DMS153 (cell line): ENCODE measurements at regions not wholly inside any gene's neighbourhood (a gene's known extent, or its start where the extent isn't known, plus 50 kb on each side); places are given as distances from the start of the nearest gene placed in this dataset.

ENCODE experiments used
- DNase-seq: peaks from one replicate; lab custom pipeline; 2025; lab: John Stamatoyannopoulos, UW

- DNase-seq: peak; percentile 79
Observed at GRCh38 chr13:29925457-29926097, 75.2 kb upstream of the UBL3 start.

DNA sequence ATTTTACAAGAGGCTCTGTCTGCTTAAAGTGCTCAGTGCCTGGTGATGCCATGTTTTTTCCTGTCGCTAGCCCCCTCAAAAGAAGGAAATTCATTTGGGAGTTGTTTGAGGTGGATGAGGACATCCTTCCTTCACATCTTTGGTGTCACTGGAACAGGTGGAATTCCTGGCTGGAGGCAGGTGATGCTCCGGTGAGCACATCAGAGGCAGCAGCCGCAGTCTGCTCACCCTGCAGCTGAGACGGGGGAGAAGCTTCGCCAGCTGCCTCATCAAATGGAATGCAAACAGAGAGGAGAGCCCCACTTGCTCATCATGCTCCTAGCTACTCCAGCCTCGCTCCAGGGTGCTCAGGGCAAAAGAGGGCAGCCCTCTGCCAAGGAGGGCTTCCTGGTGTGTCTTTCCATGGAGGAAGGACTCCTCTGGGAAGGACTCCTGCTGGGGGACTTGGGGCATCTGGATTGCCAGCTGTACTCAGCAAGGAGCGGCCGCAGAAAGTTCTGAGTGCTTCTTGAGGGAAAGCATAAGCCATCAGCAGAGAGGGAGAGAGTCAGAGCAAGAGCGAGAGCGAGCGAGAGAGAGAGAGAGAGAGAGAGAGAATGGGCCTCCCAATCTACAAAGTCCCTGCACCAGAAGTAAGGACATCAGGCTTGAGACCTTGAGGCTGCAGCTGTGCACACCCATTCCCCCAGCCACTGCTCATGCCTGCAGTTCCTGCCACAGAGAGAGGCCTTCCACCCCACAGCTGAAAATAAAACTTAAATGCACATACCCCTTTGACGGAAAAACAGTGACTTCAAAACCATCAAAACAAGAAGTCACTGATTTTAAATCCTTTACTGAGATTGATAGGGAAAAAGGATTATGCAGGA, 74.3 kb upstream of the UBL3 start:
- no peak for DNase-seq

GRCh38 chr13:29923554-29924481, 73.4 kb upstream of the UBL3 start:
- peak; percentile 89 for DNase-seq

DNA sequence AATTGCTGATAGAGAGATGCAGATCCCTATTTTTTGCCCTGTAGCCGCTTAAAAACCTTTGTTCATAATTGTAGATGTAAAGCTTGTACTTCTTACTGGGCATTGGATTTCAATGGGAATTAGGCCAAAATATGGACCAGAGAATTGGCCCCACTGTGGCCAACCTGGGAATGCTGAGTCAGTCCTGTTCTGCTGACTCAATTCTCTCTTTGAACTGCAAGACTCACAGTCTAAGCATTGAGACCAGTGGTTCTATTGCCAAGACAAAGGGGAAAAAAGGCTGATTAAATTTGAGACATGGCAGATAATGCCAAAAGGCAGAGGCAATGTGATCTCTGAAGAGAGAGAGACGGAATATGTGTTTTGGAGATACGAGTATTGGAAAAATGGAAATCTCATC, 72.5 kb upstream of the UBL3 start:
- no peak for DNase-seq

DNA sequence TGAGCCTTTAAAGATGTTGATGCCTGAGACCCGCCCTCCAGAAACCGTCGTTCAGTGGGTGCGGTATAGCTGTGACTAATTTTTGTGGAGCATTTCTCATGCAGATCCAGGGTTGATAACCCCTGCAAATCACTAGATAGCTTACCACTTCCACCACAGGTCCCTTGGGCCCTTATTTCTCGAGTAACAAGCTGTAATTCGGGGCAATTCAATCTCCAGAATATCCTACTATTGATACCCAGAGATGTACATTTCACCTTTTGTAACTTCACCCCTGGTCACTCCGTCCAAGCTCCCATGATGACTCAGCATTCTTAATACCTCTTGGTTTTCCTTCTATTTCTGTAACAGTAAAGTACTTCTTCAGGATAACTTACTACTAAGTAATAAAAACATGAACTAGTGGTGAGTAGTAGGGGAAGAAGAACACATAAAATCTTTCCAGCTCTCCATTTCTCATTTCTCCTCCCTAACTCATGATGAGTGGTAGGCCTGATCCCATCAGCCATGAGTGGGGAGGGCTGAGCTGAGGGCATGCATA, 71.9 kb upstream of the UBL3 start:
- no peak for DNase-seq

- no peak for DNase-seq
Observed at GRCh38 chr13:29921542-29921941, 71.1 kb upstream of the UBL3 start.

DNA sequence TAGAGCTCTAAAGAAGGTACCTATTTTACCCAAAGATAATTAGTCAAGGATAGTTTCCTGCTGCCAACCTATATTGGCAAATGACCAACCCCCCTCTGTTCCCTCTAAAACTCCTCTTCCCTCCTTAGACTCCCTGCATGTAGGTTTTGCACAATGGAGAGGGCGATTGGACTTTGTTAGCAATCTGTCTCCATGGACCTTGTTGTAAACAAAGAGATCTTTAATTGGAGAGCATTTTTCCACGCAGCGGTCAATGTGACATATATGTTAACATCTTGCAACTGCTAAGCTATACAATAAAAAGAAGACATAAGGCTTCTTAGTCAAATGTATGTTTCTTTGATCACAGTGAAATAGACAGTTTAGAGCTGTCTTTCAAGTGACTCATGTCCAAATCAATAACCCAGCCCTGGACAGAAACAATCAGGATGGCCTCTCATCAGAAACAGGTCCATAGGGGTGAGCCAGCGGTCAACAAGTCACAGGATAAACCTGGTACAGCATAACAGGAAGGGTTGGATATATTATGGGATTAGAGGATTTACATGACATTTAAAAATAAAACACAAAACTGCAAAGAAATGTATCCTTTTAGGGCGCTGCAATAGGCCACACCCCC, 69.7 kb upstream of the UBL3 start:
- no peak for DNase-seq

DNA sequence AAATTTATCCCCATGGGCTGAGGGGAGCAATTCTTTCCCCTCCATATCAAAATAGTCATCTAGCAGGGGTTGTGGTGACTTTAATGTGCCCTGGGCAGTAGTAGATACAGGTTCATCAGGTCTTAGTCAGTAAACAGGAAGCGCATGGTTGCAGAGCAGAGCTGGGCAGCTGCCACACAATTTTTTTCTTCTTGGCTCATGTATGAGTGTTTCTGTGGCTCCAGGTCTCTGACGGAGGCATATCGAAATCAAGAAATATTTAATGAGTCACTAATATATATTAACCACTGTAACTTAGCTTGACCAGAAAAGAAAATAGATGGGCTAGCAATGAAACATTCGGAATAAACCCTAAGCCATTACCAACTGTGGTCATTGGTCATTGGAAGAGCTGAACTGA, 68.4 kb upstream of the UBL3 start:
- DNase-seq: no peak

DNA sequence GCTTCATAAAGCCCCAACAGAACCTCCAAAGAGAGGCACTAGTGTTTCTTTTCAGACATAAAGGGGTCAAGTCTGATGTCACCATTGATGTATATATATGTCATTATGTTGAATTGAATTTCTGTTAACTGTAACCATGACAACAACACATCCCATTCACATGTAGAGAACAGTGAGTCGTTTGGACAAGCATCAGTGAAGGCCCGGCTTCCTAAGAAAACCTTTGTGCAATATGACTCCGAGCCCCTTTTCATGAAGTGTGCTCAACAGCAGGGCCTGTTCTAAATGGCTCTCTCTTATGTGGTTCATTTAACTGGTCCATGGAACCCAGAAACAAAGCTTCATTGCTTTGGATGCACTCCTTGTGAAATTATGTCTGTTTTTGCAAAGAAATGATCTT, 67.2 kb upstream of the UBL3 start:
- DNase-seq: no peak

- DNase-seq: no peak
Observed at GRCh38 chr13:29914581-29914980, 64.2 kb upstream of the UBL3 start.

DNA sequence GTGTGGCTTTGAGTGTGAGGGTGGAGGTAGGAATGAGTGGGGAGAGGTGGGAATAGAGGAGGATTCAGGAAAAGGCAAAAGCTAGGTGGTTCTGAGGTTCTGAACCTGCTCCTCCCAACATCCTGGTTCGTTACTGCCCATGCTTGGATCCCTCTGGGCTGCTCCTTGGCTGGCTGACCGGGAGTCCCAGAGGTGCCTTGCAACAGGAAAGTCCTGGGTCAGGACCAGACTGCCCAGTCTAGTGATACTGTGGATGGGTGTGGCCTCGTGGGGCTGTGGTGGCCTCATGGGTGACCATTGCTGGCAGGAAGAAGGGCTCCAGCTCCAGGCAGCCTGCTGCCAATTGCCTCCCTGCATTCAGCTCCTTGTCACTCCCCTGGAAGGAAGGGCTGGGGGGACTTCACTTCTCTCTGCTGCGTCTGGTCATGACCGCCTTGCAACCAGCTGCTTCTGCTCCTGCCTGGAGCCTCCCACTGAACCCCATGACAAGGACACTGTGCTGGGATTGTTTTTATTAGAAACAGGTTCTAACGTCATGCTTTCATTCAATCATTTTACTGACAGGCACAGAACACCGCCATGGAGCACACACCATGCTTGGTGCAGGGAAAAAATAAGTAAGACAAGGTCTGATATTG, 61.5 kb upstream of the UBL3 start:
- DNase-seq: no peak

GRCh38 chr13:29909975-29910674, 59.7 kb upstream of the UBL3 start:
- no peak for DNase-seq

DNA sequence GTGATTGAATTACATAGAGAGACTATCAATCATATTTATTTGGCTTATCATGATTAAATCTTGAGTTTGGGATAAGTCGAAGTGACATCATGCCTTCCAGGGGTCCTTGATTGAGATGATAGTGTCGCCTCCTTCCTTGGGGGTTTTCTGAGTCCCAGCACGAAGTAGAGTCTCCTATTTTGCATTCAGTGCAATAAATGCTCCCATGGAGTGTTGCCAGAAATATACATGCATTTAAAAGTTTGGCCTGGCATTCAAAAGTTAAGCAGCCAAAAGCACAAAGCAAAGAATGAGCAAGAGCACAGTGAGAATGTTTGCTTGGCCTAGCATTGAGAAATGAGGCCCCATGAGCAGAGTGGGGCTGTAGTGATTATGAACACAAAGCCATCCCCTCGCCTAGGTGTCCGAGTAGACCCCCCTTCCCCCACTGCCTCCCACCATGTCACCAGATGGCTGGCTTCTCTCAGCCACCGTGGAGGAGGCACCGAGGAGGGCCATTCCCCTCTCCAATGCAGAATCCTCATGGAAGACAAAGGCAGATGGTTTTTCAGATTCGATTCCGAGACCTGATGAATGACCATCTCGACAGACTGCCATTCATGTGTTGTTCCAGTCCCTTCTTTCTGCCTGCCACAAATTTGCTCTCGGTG, 58.8 kb upstream of the UBL3 start:
- no peak for DNase-seq

DNA sequence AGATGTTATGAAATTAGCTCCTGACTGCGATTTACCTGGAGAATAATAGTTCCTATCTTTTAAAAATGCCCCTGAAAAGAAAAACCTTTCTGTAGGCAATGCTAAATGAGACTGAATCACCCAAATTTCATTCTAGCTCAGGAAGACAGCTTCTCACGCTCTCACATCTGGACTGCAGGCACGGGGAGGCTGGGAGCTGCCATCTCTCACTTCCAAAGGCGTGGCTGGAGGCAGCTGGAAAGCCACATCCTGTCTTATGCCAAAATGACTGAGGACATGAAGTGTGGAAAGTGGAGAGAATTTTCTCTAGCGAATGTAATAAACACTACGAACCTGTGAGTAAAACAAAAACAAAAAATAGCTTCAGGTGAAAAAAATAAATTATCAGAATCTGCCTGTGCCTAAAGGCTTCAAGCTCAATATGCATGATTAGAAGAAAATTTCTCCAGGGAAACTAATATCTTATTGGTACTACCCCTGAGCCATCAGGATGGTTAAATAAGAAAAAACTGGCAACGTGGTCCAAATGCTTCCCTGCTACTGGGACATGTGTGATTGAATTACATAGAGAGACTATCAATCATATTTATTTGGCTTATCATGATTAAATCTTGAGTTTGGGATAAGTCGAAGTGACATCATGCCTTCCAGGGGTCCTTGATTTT, 58.1 kb upstream of the UBL3 start:
- DNase-seq: no peak

DNA sequence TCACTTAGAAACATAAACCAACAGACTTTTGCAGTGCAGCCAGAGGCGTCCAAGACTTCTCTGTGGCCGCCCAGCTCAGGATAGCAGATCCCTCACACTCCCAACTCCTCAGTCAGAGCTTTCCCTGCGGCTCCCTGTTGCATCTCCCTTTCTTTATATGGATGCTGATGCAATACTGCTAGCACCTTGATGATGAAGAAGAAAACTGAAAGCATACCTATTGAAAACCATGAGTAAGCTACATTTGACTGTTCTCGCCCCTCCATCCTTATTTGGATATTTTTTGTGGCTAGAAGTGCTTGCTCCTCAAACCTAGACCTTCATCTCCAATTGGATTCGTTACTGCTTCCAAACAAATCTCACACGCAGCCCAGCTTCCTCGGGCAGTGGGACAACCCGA, 57.3 kb upstream of the UBL3 start:
- DNase-seq: no peak

- DNase-seq: no peak
Observed at GRCh38 chr13:29906432-29907011, 56.1 kb upstream of the UBL3 start.

- DNase-seq: no peak
Observed at GRCh38 chr13:29905845-29906244, 55.4 kb upstream of the UBL3 start.

DNA sequence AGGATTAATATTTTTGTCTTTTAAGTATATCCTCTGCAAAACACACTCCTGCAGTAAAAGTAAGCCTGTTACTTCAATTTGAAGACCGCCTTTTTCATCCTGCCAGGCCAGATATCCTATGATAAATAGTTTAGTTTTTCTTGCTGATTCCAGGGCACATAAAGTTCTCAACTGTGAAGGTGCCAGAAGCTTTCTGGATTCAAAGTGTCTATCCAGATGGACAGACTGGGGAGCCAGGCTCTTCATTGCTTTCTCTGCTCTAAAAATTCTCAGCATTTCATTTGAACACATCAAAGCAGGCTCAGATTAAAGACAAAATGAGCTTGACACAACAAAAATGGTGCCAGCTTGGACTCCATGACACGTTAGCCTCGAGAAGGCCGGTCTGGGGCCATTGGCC, 53.6 kb upstream of the UBL3 start:
- no peak for DNase-seq

GRCh38 chr13:29903543-29903942, 53.1 kb upstream of the UBL3 start:
- DNase-seq: no peak
